ENCODE measurements at regions not wholly inside any gene's neighbourhood (a gene's known extent, or its start where the extent isn't known, plus 50 kb on each side); places are given as distances from the start of the nearest gene placed in this dataset.

DNA sequence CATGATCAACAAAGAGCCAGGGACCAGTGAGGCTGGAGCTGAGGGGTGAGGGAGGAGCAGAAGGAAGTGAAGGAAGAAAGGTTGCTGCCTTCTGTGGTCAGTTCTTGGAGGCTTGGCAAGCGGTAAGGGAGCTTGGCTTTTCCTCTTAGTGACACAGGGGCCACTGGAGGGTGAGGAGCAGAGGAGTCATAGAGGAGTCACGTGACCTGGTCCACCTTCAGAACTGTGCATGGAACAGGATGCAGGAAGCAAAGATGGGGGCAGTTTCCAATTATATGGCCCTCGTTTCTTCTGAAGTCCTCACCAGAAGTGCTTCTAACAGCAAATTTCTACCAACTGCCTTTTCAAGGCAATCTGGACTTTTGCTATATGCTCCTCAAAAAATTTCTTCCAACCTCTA is 326.9 kb upstream of the SMIM21 start:
- DNase-seq (ENCODE audit: low spot score): no peak
- Histone ChIP-seq H3K9me2 (ENCODE audit: insufficient read depth) (0 out of 2 replicates have a peak, but pooled peaks cover 8% of the 10 kb centered on the region), H3K27ac (ENCODE audit: low read depth) (no peak overlapping the region), H3F3A (replicated peaks; ENCODE audit: low read depth) (no peaks in the 10 kb centered on the region), H3K4me1 (ENCODE audit: insufficient read depth) (no peaks in the 10 kb centered on the region), H3K4me3 (no peak overlapping the region), H3K27me3 (ENCODE audit: insufficient read depth) (no peaks in the 10 kb centered on the region), H3K79me2 (replicated peaks; ENCODE audit: insufficient read depth) (no peaks in the 10 kb centered on the region), H3K36me3 (ENCODE audit: insufficient read depth) (no peaks in the 10 kb centered on the region), H2AFZ (no peak overlapping the region), H4K20me1 (replicated peaks; ENCODE audit: insufficient read depth) (no peaks in the 10 kb centered on the region), H3K4me2 (no peak overlapping the region)
- H3K9me3 Mint-ChIP-seq: peaks cover 3% of the 10 kb centered on the region; the same call in 2 of the 3 replicates
- ATAC-seq: no peak
- no peaks in the 10 kb centered on the region; the same call in 2 of the 3 replicates for H3K36me3 Mint-ChIP-seq (ENCODE audit: low read depth)
- no peak overlapping the region for H3K4me3 Mint-ChIP-seq
- TF ChIP-seq ZNF331 (CRISPR knock-in tag; IDR thresholded peaks at IDR 0.05; ENCODE audit: low read depth): no peak
- TF ChIP-seq JUNB (IDR thresholded peaks at IDR 0.05; ENCODE audit: unreplicated experiment): no peak
- TF ChIP-seq, protein P1, sequence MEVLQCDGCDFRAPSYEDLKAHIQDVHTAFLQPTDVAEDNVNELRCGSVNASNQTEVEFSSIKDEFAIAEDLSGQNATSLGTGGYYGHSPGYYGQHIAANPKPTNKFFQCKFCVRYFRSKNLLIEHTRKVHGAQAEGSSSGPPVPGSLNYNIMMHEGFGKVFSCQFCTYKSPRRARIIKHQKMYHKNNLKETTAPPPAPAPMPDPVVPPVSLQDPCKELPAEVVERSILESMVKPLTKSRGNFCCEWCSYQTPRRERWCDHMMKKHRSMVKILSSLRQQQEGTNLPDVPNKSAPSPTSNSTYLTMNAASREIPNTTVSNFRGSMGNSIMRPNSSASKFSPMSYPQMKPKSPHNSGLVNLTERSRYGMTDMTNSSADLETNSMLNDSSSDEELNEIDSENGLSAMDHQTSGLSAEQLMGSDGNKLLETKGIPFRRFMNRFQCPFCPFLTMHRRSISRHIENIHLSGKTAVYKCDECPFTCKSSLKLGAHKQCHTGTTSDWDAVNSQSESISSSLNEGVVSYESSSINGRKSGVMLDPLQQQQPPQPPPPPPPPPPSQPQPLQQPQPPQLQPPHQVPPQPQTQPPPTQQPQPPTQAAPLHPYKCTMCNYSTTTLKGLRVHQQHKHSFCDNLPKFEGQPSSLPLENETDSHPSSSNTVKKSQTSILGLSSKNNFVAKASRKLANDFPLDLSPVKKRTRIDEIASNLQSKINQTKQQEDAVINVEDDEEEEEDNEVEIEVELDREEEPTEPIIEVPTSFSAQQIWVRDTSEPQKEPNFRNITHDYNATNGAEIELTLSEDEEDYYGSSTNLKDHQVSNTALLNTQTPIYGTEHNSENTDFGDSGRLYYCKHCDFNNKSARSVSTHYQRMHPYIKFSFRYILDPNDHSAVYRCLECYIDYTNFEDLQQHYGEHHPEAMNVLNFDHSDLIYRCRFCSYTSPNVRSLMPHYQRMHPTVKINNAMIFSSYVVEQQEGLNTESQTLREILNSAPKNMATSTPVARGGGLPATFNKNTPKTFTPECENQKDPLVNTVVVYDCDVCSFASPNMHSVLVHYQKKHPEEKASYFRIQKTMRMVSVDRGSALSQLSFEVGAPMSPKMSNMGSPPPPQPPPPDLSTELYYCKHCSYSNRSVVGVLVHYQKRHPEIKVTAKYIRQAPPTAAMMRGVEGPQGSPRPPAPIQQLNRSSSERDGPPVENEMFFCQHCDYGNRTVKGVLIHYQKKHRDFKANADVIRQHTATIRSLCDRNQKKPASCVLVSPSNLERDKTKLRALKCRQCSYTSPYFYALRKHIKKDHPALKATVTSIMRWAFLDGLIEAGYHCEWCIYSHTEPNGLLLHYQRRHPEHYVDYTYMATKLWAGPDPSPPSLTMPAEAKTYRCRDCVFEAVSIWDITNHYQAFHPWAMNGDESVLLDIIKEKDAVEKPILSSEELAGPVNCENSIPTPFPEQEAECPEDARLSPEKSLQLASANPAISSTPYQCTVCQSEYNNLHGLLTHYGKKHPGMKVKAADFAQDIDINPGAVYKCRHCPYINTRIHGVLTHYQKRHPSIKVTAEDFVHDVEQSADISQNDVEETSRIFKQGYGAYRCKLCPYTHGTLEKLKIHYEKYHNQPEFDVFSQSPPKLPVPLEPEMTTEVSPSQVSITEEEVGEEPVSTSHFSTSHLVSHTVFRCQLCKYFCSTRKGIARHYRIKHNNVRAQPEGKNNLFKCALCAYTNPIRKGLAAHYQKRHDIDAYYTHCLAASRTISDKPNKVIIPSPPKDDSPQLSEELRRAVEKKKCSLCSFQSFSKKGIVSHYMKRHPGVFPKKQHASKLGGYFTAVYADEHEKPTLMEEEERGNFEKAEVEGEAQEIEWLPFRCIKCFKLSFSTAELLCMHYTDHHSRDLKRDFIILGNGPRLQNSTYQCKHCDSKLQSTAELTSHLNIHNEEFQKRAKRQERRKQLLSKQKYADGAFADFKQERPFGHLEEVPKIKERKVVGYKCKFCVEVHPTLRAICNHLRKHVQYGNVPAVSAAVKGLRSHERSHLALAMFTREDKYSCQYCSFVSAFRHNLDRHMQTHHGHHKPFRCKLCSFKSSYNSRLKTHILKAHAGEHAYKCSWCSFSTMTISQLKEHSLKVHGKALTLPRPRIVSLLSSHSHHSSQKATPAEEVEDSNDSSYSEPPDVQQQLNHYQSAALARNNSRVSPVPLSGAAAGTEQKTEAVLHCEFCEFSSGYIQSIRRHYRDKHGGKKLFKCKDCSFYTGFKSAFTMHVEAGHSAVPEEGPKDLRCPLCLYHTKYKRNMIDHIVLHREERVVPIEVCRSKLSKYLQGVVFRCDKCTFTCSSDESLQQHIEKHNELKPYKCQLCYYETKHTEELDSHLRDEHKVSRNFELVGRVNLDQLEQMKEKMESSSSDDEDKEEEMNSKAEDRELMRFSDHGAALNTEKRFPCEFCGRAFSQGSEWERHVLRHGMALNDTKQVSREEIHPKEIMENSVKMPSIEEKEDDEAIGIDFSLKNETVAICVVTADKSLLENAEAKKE (CRISPR knock-in tag; IDR thresholded peaks at IDR 0.05): no peak
- TF ChIP-seq NANOG (IDR thresholded peaks at IDR 0.05; ENCODE audit: borderline replicate concordance): no peak
- TF ChIP-seq EZH2 (IDR thresholded peaks at IDR 0.05; ENCODE audit: low read depth, unreplicated experiment): no peak
- no peak for TF ChIP-seq ZNF114 (CRISPR knock-in tag; IDR thresholded peaks at IDR 0.05)
- no peak for TF ChIP-seq CREB1 (CRISPR knock-in tag; IDR thresholded peaks at IDR 0.05; ENCODE audit: low read depth)
- TF ChIP-seq ETS1 (IDR thresholded peaks at IDR 0.05): no peak
- TF ChIP-seq EZH2phosphoT487 (IDR thresholded peaks at IDR 0.05; ENCODE audit: unreplicated experiment): no peak
- TF ChIP-seq STAT1 (IDR thresholded peaks at IDR 0.05; ENCODE audit: unreplicated experiment): no peak
- TF ChIP-seq CTCF (conservative IDR thresholded peaks at IDR 0.05; ENCODE audit: low read depth in 2 of 2): no peak
- no peak for TF ChIP-seq REST (IDR thresholded peaks at IDR 0.05; ENCODE audit: unreplicated experiment)
- TF ChIP-seq POLR2AphosphoS5 (IDR thresholded peaks at IDR 0.05; ENCODE audit: low read depth): no peak
- no peaks in the 10 kb centered on the region for H3K4me1 Mint-ChIP-seq
- H3K27me3 Mint-ChIP-seq (ENCODE audit: insufficient read depth, low read depth, poor library complexity): peaks cover 5% of the 10 kb centered on the region
- no peak overlapping the region for H3K27ac Mint-ChIP-seq

Measured in GM23338 (cell line).